Left lung (tissue), 4 donors: ENCODE measurements at regions not wholly inside any gene's neighbourhood (a gene's known extent, or its start where the extent isn't known, plus 50 kb on each side); places are given as distances from the start of the nearest gene placed in this dataset.
"Not testable (repeated sequence)": the region's sequence is repeated elsewhere in the genome, so short reads cannot be mapped to it uniquely, and the experiment has no call there.

Experiments
- ATAC-seq: fragments of 200-7000 bp; cut with Tn5 transposase; one replicate; pipeline ENCODE4 v1.9.1; 2020; ENCODE audit warnings: moderate library complexity
- DNase-seq, 4 donors: peaks; one replicate each; pipeline ENCODE4 v3.0.0-alpha.2; 2013 to 2020
- H3K27ac ChIP-seq, 2 donors: fragments of 200-600 bp; sonication (generic) in 1 of 2; one replicate each; pipeline versions ENCODE4 v1.5.0 to v1.8.0; 2020 to 2021
- H3K27me3 ChIP-seq, 2 donors: fragments of 200-600 bp; sonication (generic) in 1 of 2; one replicate each; pipeline versions ENCODE4 v1.5.0 to v1.8.0; 2020 to 2021
- H3K36me3 ChIP-seq, 2 donors: fragments of 200-600 bp; sonication (generic) in 1 of 2; one replicate each; pipeline versions ENCODE4 v1.5.0 to v1.8.0; 2020 to 2021
- H3K4me1 ChIP-seq, 2 donors: fragments of 200-600 bp; one replicate each; pipeline ENCODE4 v1.8.0; 2021
- H3K4me3 ChIP-seq, 2 donors: fragments of 200-600 bp; sonication (generic) in 1 of 2; one replicate each; pipeline versions ENCODE4 v1.5.0 to v1.8.0; 2020 to 2021; ENCODE audit warnings: mild to moderate bottlenecking in 1 of 2
- H3K9me3 ChIP-seq, 2 donors: fragments of 200-600 bp; sonication (generic) in 1 of 2; one replicate each; pipeline versions ENCODE4 v1.5.0 to v1.8.0; 2020 to 2021
- intact Hi-C, 2 donors: fragments of 100-400 bp; cut with DNase I; formaldehyde crosslinking; loops; one replicate each; pipeline versions ENCODE4 v1.11.2 to v1.14.2; 2022
- TF ChIP-seq, protein P1 (sequence below), 2 donors: fragments of 200-600 bp; sonication (generic) in 1 of 2; IDR thresholded peaks; one replicate each; pipeline versions ENCODE4 v1.5.0 to v1.8.0; 2021; ENCODE audit warnings: antibody characterized with exemption in 2 of 2
- donor health status: DM: no; HTN: yes; CAD: no.
- donor health status: DM: no; HTN: no; CAD: no.

DNA sequence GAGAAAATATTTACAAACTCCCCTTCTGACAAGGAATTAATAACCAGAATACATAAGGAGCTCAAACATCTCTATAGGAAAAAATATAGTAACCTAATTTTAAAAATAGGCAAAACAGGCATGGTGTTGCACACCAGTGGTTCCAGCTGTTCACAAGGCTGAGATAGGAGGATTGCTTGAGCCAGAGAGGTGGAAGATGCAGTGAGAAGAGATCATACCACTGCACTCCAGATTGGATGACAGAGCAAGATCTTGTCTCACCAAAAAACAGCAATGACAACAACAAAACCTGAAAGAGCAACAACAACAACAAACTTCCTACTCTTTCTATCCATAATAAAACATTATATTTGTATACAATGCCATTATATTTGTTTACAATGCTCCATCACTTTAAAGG, 304.4 kb upstream of the CNTNAP2 start:
- Histone ChIP-seq H3K36me3 (no peaks in the 10 kb centered on the region), H3K27me3 (no peaks in the 10 kb centered on the region), H3K4me1 (no peaks in the 10 kb centered on the region), H3K9me3 (peaks cover 0 to 1% of the 10 kb centered on the region in 2 donors), H3K4me3 (no peak overlapping the region), H3K27ac (no peak overlapping the region)
- intact Hi-C loops, result no loop called here
- ATAC-seq, result no peak
- TF ChIP-seq, protein P1, sequence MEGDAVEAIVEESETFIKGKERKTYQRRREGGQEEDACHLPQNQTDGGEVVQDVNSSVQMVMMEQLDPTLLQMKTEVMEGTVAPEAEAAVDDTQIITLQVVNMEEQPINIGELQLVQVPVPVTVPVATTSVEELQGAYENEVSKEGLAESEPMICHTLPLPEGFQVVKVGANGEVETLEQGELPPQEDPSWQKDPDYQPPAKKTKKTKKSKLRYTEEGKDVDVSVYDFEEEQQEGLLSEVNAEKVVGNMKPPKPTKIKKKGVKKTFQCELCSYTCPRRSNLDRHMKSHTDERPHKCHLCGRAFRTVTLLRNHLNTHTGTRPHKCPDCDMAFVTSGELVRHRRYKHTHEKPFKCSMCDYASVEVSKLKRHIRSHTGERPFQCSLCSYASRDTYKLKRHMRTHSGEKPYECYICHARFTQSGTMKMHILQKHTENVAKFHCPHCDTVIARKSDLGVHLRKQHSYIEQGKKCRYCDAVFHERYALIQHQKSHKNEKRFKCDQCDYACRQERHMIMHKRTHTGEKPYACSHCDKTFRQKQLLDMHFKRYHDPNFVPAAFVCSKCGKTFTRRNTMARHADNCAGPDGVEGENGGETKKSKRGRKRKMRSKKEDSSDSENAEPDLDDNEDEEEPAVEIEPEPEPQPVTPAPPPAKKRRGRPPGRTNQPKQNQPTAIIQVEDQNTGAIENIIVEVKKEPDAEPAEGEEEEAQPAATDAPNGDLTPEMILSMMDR (IDR thresholded peaks at IDR 0.05), result no peak
- no peak for DNase-seq

DNA sequence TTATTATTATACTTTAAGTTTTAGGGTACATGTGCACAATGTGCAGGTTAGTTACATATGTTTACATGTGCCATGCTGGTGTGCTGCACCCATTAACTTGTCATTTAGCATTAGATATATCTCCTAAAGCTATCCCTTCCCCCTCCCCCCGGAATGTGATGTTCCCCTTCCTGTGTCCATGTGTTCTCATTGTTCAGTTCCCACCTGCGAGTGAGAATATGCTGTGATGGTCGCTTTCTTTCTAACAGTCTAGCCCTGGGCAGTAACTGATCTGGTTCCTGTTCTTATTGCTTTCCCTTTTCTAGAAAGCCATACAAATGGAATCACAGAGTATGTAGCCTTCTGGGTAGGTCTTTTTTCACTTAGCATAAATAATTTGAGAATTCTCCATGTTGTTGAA, 311.1 kb upstream of the CNTNAP2 start:
- intact Hi-C loops, H3K27me3 ChIP-seq, DNase-seq, ATAC-seq, H3K27ac ChIP-seq, H3K9me3 ChIP-seq, H3K36me3 ChIP-seq, H3K4me3 ChIP-seq, H3K4me1 ChIP-seq: not testable (repeated sequence)

- Histone ChIP-seq H3K36me3 (no peaks in the 10 kb centered on the region), H3K9me3 (peaks cover 0 to 4% of the 10 kb centered on the region in 2 donors), H3K4me3 (no peak overlapping the region), H3K27me3 (no peaks in the 10 kb centered on the region), H3K4me1 (no peaks in the 10 kb centered on the region), H3K27ac (no peak overlapping the region)
- TF ChIP-seq, protein P1 (IDR thresholded peaks at IDR 0.05), result no peak
- intact Hi-C loops, result no loop called here
- ATAC-seq (no peak), DNase-seq (no peak)
Observed at GRCh38 chr7:145797507-145797906, 319.1 kb upstream of the CNTNAP2 start.

- Histone ChIP-seq H3K9me3 (peaks cover 0 to 6% of the 10 kb centered on the region in 2 donors), H3K27ac (no peak overlapping the region), H3K27me3 (no peaks in the 10 kb centered on the region), H3K36me3 (no peaks in the 10 kb centered on the region), H3K4me1 (no peaks in the 10 kb centered on the region), H3K4me3 (no peak overlapping the region)
- ATAC-seq, result no peak
- DNase-seq, result no peak
- intact Hi-C loops, result no loop called here
- TF ChIP-seq, protein P1 (IDR thresholded peaks at IDR 0.05), result no peak
Observed at GRCh38 chr7:145795132-145795531, 321.5 kb upstream of the CNTNAP2 start.

- ATAC-seq, result no peak
- intact Hi-C loops, result no loop called here
- TF ChIP-seq, protein P1 (IDR thresholded peaks at IDR 0.05), result no peak
- Histone ChIP-seq H3K9me3 (peaks cover 0 to 20% of the 10 kb centered on the region in 2 donors), H3K36me3 (no peaks in the 10 kb centered on the region), H3K4me3 (no peak overlapping the region), H3K27me3 (no peaks in the 10 kb centered on the region), H3K4me1 (no peaks in the 10 kb centered on the region), H3K27ac (no peak overlapping the region)
- no peak for DNase-seq
Observed at GRCh38 chr7:145784809-145785780, 331.5 kb upstream of the CNTNAP2 start.

GRCh38 chr7:145781388-145781787, 335.2 kb upstream of the CNTNAP2 start:
- DNase-seq, H3K4me3 ChIP-seq, H3K27me3 ChIP-seq, H3K4me1 ChIP-seq, ATAC-seq, H3K27ac ChIP-seq, intact Hi-C loops, H3K36me3 ChIP-seq: not testable (repeated sequence)
- peaks cover 0 to 19% of the 10 kb centered on the region in 2 donors for H3K9me3 ChIP-seq
